Loucy (cell line): ENCODE measurements at regions not wholly inside any gene's neighbourhood (a gene's known extent, or its start where the extent isn't known, plus 50 kb on each side); places are given as distances from the start of the nearest gene placed in this dataset.

Source experiments
- H2AFZ ChIP-seq: fragments of 200-600 bp; sonication (generic); 2 replicates; pipeline ENCODE4 v1.6.0; 2016; ENCODE audit warnings: antibody characterized with exemption, mild to moderate bottlenecking, low read length, moderate library complexity
- H3F3A ChIP-seq: fragments of 200-600 bp; 2 replicates; pipeline ENCODE4 v1.6.0; 2016; ENCODE audit warnings: antibody characterized with exemption, low read depth, mild to moderate bottlenecking
- H3K27me3 ChIP-seq: fragments of 200-600 bp; sonication (generic); 2 replicates; pipeline ENCODE4 v1.6.1; 2014; ENCODE audit warnings: low read length, mild to moderate bottlenecking; ENCODE audit not compliant: insufficient read depth, poor library complexity, severe bottlenecking
- H3K36me3 ChIP-seq: fragments of 200-600 bp; sonication (generic); 2 replicates; pipeline ENCODE4 v1.6.1; 2016; ENCODE audit warnings: low read length; ENCODE audit not compliant: insufficient read depth
- H3K4me1 ChIP-seq: fragments of 200-600 bp; sonication (generic); 2 replicates; pipeline ENCODE4 v1.5.1; 2014; ENCODE audit warnings: low read length, mild to moderate bottlenecking; ENCODE audit not compliant: insufficient read depth, poor library complexity, severe bottlenecking
- H3K4me2 ChIP-seq: fragments of 200-600 bp; sonication (generic); 2 replicates; pipeline ENCODE4 v1.6.0; 2014; ENCODE audit warnings: antibody characterized with exemption, low read length, low read depth, mild to moderate bottlenecking; ENCODE audit not compliant: poor library complexity, severe bottlenecking
- H3K4me3 ChIP-seq: fragments of 200-600 bp; sonication (generic); 2 replicates; pipeline ENCODE4 v1.5.1; 2014; ENCODE audit warnings: low read length, mild to moderate bottlenecking, mixed read lengths; ENCODE audit not compliant: poor library complexity, severe bottlenecking
- H3K79me2 ChIP-seq: fragments of 200-600 bp; sonication (generic); 2 replicates; pipeline ENCODE4 v1.6.1; 2014; ENCODE audit warnings: low read length; ENCODE audit not compliant: insufficient read depth
- H3K9ac ChIP-seq: fragments of 200-600 bp; sonication (generic); 2 replicates; pipeline ENCODE4 v1.6.0; 2014; ENCODE audit warnings: mild to moderate bottlenecking, low read depth, low read length, moderate library complexity; ENCODE audit not compliant: poor library complexity, severe bottlenecking
- H3K9me2 ChIP-seq: fragments of 200-600 bp; sonication (generic); replicated peaks from 2 replicates; pipeline ENCODE4 v1.6.1; 2016; ENCODE audit warnings: low read depth, low read length, mixed read lengths
- H3K9me3 ChIP-seq: fragments of 200-600 bp; sonication (generic); 2 replicates; pipeline ENCODE4 v1.6.1; 2014; ENCODE audit warnings: mild to moderate bottlenecking, antibody characterized with exemption, low read length, low read depth; ENCODE audit not compliant: insufficient read depth
- H4K20me1 ChIP-seq: fragments of 200-600 bp; sonication (generic); 2 replicates; pipeline ENCODE4 v1.6.0; 2014; ENCODE audit warnings: antibody characterized with exemption, low read length, mild to moderate bottlenecking; ENCODE audit not compliant: insufficient read depth, poor library complexity, severe bottlenecking
- CTCF ChIP-seq: fragments of 200-600 bp; sonication (generic); conservative IDR thresholded peaks from 2 replicates; pipeline ENCODE4 v1.5.1; 2014; ENCODE audit warnings: mild to moderate bottlenecking, antibody characterized with exemption, low read length
- EZH2phosphoT487 ChIP-seq: fragments of 200-600 bp; IDR thresholded peaks from 2 replicates; pipeline ENCODE4 v1.6.1; 2018; ENCODE audit warnings: antibody characterized with exemption, mild to moderate bottlenecking, moderate library complexity, borderline replicate concordance

GRCh38 chr2:107430006-107430405 lies 396.7 kb upstream of the RGPD4 start:
- H3K4me3 ChIP-seq = no peak overlapping the region
- H3K4me1 ChIP-seq = no peaks in the 10 kb centered on the region
- no peak for TF ChIP-seq EZH2phosphoT487
- TF ChIP-seq CTCF = no peak
- no peak overlapping the region for H3K4me2 ChIP-seq
- H3K79me2 ChIP-seq = no peaks in the 10 kb centered on the region
- no peaks in the 10 kb centered on the region for H3F3A ChIP-seq
- H3K36me3 ChIP-seq = no peaks in the 10 kb centered on the region
- H4K20me1 ChIP-seq = no peaks in the 10 kb centered on the region
- no peaks in the 10 kb centered on the region for H3K9me2 ChIP-seq
- H3K9me3 ChIP-seq = peaks cover 3% of the 10 kb centered on the region; the same call in 1 of the 2 replicates
- H3K9ac ChIP-seq = no peak overlapping the region
- H2AFZ ChIP-seq = no peak overlapping the region
- no peaks in the 10 kb centered on the region for H3K27me3 ChIP-seq

GRCh38 chr2:107430596-107431266 lies 396.0 kb upstream of the RGPD4 start:
- no peak overlapping the region for H2AFZ ChIP-seq
- H3F3A ChIP-seq = no peaks in the 10 kb centered on the region
- H3K9me2 ChIP-seq = no peaks in the 10 kb centered on the region
- no peak overlapping the region for H3K9ac ChIP-seq
- H4K20me1 ChIP-seq = no peaks in the 10 kb centered on the region
- TF ChIP-seq EZH2phosphoT487 (no peak), CTCF (no peak)
- H3K4me2 ChIP-seq = no peak overlapping the region
- no peaks in the 10 kb centered on the region for H3K79me2 ChIP-seq
- no peaks in the 10 kb centered on the region for H3K36me3 ChIP-seq
- H3K4me3 ChIP-seq = no peak overlapping the region
- no peaks in the 10 kb centered on the region for H3K4me1 ChIP-seq
- H3K27me3 ChIP-seq = no peaks in the 10 kb centered on the region
- peaks cover 3% of the 10 kb centered on the region; the same call in 1 of the 2 replicates for H3K9me3 ChIP-seq

- no peak overlapping the region for H3K9ac ChIP-seq
- H3K36me3 ChIP-seq = no peaks in the 10 kb centered on the region
- H3K9me3 ChIP-seq = no peaks in the 10 kb centered on the region
- H4K20me1 ChIP-seq = no peaks in the 10 kb centered on the region
- H3K27me3 ChIP-seq = no peaks in the 10 kb centered on the region
- no peaks in the 10 kb centered on the region for H3F3A ChIP-seq
- no peaks in the 10 kb centered on the region for H3K79me2 ChIP-seq
- no peaks in the 10 kb centered on the region for H3K9me2 ChIP-seq
- no peak overlapping the region for H3K4me3 ChIP-seq
- H3K4me2 ChIP-seq = no peak overlapping the region
- H3K4me1 ChIP-seq = no peaks in the 10 kb centered on the region
- H2AFZ ChIP-seq = no peak overlapping the region
- no peak for TF ChIP-seq EZH2phosphoT487
- no peak for TF ChIP-seq CTCF
These were observed 390.4 kb upstream of the RGPD4 start for GRCh38 chr2:107436281-107436680.
